Progenitor cell of endocrine pancreas (in vitro differentiated cells): ENCODE measurements at regions not wholly inside any gene's neighbourhood (a gene's known extent, or its start where the extent isn't known, plus 50 kb on each side); places are given as distances from the start of the nearest gene placed in this dataset.

Experiments
- DNase-seq: peaks from one replicate; pipeline ENCODE4 v3.0.0; 2021; ENCODE audit warnings: low spot score; ENCODE audit not compliant: unreplicated experiment
- H3K27ac Mint-ChIP-seq: 2 replicates; pipeline ENCODE4 v1.8.0; 2021; ENCODE audit warnings: mild to moderate bottlenecking, moderate library complexity, mixed read lengths
- H3K27me3 Mint-ChIP-seq: 2 replicates; pipeline ENCODE4 v1.8.0; 2021; ENCODE audit warnings: mixed read lengths
- H3K36me3 Mint-ChIP-seq: 2 replicates; pipeline ENCODE4 v1.8.0; 2022; ENCODE audit warnings: mixed read lengths; ENCODE audit not compliant: insufficient read depth
- H3K4me1 Mint-ChIP-seq: 2 replicates; pipeline ENCODE4 v1.8.0; 2021; ENCODE audit warnings: low read depth, mixed read lengths
- H3K4me3 Mint-ChIP-seq: 2 replicates; pipeline ENCODE4 v1.8.0; 2021; ENCODE audit warnings: low read depth, mild to moderate bottlenecking, moderate library complexity, mixed read lengths
- H3K9me3 Mint-ChIP-seq: 2 replicates; pipeline ENCODE4 v1.8.0; 2021; ENCODE audit warnings: low read depth, mixed read lengths
- CTCF ChIP-seq: fragments of 200-600 bp; sonication (generic); IDR thresholded peaks from one replicate; pipeline ENCODE4 v1.5.0; 2021; ENCODE audit warnings: antibody characterized with exemption, mild to moderate bottlenecking; ENCODE audit not compliant: unreplicated experiment

DNA sequence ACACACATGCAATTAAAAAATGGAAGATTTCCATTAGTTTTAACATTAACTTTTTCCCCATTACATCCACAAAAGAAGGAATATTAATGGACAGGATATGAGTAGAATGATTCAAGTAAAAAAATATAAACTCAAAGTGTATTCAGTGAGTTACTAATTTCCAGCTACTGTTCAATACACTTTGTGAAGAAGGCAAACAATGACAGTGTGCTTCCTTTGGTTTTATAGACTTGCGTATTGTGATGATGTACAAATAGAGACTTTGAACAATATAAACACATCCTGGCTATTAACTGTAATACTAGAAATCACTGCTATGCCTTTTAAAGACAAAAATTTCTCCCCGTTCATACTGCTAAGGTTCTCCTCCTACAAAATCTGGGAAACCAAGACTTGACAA lies 171.4 kb downstream of the ASB9 start:
- Mint-ChIP-seq H3K27ac (no peak overlapping the region), H3K4me1 (no peaks in the 10 kb centered on the region), H3K36me3 (no peaks in the 10 kb centered on the region), H3K27me3 (no peaks in the 10 kb centered on the region), H3K4me3 (no peak overlapping the region), H3K9me3 (peaks cover 22% of the 10 kb centered on the region)
- no peak for TF ChIP-seq CTCF
- no peak for DNase-seq

GRCh38 chrX:15087747-15088146 lies 182.1 kb downstream of the ASB9 start:
- no peak for TF ChIP-seq CTCF
- H3K4me3 Mint-ChIP-seq, result no peak overlapping the region
- H3K9me3 Mint-ChIP-seq, result peaks cover 36% of the 10 kb centered on the region
- no peak for DNase-seq
- no peaks in the 10 kb centered on the region for H3K36me3 Mint-ChIP-seq
- H3K27me3 Mint-ChIP-seq, result no peaks in the 10 kb centered on the region
- H3K27ac Mint-ChIP-seq, result no peak overlapping the region
- no peaks in the 10 kb centered on the region for H3K4me1 Mint-ChIP-seq

DNA sequence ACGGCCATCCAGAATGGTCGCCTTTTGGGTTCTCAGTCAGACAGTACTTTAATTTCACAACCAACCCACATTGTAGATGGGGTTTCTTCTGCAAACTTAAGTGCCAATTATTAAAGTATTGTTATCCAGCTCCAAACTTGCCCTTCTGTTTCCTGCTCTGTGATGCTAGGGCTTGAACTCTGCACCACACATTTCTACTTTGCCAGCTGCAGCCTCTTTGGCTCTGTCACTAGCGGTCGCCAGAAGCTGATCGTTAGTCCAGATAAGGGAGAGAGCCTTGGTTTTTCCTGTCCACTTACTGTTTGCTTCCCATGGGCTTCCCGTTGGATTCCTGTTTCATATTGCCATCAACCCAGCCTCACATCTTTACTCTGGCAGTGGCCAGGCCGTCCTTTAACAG lies 196.6 kb downstream of the ASB9 start:
- no peak for TF ChIP-seq CTCF
- peaks cover 15% of the 10 kb centered on the region for H3K9me3 Mint-ChIP-seq

GRCh38 chrX:15072880-15073279 lies 197.0 kb downstream of the ASB9 start:
- no peak overlapping the region for H3K4me3 Mint-ChIP-seq

More for the DNA sequence above, 196.6 kb downstream of the ASB9 start:
- no peak for DNase-seq
- no peak overlapping the region for H3K27ac Mint-ChIP-seq
- no peak overlapping the region for H3K4me3 Mint-ChIP-seq
- H3K27me3 Mint-ChIP-seq, result no peaks in the 10 kb centered on the region
- no peaks in the 10 kb centered on the region for H3K36me3 Mint-ChIP-seq
- H3K4me1 Mint-ChIP-seq, result no peaks in the 10 kb centered on the region

GRCh38 chrX:15072259-15072658 lies 197.6 kb downstream of the ASB9 start:
- no peak overlapping the region for H3K4me3 Mint-ChIP-seq
- DNase-seq, result no peak

More at GRCh38 chrX:15072880-15073279, 197.0 kb downstream of the ASB9 start:
- Mint-ChIP-seq H3K36me3 (no peaks in the 10 kb centered on the region), H3K27ac (no peak overlapping the region), H3K27me3 (no peaks in the 10 kb centered on the region), H3K4me1 (no peaks in the 10 kb centered on the region), H3K9me3 (peaks cover 14% of the 10 kb centered on the region)
- no peak for DNase-seq
- TF ChIP-seq CTCF, result no peak

More at GRCh38 chrX:15072259-15072658, 197.6 kb downstream of the ASB9 start:
- no peaks in the 10 kb centered on the region for H3K27me3 Mint-ChIP-seq
- no peaks in the 10 kb centered on the region for H3K4me1 Mint-ChIP-seq
- TF ChIP-seq CTCF, result no peak
- H3K9me3 Mint-ChIP-seq, result peaks cover 14% of the 10 kb centered on the region
- H3K36me3 Mint-ChIP-seq, result no peaks in the 10 kb centered on the region
- H3K27ac Mint-ChIP-seq, result no peak overlapping the region
